Fibroblast of lung (primary cell): ENCODE measurements at regions not wholly inside any gene's neighbourhood (a gene's known extent, or its start where the extent isn't known, plus 50 kb on each side); places are given as distances from the start of the nearest gene placed in this dataset.

Experiments
- CTCF ChIP-seq, 2 donors: IDR thresholded peaks in 1 of 2; conservative IDR thresholded peaks in 1 of 2; 1 replicate in 1 of 2; 2 replicates in 1 of 2; pipeline ENCODE4 v1.5.1; 2011 to 2012; ENCODE audit warnings: low read length in 2 of 2, control low read depth in 1 of 2, inconsistent platforms in 1 of 2, low read depth in 1 of 2, mild to moderate bottlenecking in 1 of 2
- EZH2 ChIP-seq: IDR thresholded peaks from 2 replicates; pipeline ENCODE4 v1.5.1; 2012; ENCODE audit warnings: low read length, control low read depth, mild to moderate bottlenecking; ENCODE audit errors: missing control alignments

GRCh38 chr22:27274770-27275449 lies 526.6 kb downstream of the MN1 start:
- TF ChIP-seq CTCF (conservative IDR thresholded peaks at IDR 0.05 in 1 of 2, IDR thresholded peaks at IDR 0.05 in 1 of 2; ENCODE audit: low read depth in 1 of 2, low read length in 2 of 2) (no peak), EZH2 (no peak)
